NCI-H1105 (cell line): ENCODE measurements at regions not wholly inside any gene's neighbourhood (a gene's known extent, or its start where the extent isn't known, plus 50 kb on each side); places are given as distances from the start of the nearest gene placed in this dataset.

ENCODE experiments used
- DNase-seq: peaks from one replicate; lab custom pipeline; 2025; lab: John Stamatoyannopoulos, UW

- no peak for DNase-seq
Observed at GRCh38 chr6:125658136-125658535, 91.3 kb upstream of the HEY2 start.

- no peak for DNase-seq
Observed at GRCh38 chr6:125658759-125659431, 90.5 kb upstream of the HEY2 start.

DNA sequence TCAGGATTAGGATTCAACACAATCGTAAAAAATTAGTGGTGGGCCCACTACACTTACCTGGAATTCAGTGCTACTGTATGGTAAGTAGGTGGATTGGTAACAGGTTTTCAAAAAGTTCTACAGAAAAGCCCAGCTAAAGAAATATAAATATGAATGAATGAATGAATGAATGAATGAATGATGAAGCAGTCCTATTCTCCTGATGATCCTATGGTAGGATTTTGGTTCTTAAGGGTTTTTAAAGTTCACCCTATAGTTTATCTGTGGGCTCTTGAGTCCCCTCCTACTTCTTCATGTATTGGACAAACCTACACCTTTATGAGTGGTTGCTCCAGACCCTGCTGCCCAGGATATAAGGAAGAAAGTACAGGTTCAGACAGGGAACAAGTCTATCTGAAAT is 89.5 kb upstream of the HEY2 start:
- no peak for DNase-seq

- no peak for DNase-seq
Observed at GRCh38 chr6:125662296-125662695, 87.1 kb upstream of the HEY2 start.

- no peak for DNase-seq
Observed at GRCh38 chr6:125665295-125665814, 84.1 kb upstream of the HEY2 start.

DNA sequence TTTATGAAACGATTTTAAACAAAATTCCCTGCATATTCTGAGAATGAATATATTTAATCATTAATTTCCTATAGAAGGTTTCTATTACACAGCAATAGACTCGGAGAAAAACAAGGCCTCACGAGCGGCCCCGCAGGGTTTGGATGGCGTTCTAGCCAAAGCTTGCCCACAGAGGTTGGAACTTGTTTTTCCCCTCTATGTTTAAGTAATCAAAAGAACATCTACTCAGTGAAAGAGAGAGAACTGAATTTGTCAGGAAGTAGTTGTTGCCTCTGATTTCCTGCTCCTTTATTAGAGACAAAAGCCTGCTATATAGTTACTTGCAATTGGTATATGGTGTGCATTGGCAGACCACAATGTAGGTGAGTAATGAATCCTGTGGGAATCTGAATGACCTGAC is 82.1 kb upstream of the HEY2 start:
- no peak for DNase-seq

DNA sequence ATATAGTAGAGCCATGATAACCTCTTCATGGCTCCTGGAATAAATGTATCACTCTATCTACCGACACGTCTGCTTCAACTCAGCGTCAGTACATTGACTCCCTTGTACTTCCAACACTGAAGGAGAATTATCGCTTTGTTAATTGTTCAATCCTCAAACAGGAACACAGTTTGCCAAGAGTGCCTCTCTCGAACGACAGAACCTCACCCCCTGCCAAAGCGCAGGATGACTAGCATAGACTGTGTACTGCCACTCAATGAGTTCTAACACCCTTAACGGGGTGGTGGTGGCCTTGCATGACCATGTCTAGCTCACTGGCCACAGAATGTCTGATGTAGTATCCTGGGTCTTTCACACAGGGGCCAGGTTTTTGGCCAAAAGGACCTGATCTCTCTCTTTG is 81.4 kb upstream of the HEY2 start:
- no peak for DNase-seq

DNA sequence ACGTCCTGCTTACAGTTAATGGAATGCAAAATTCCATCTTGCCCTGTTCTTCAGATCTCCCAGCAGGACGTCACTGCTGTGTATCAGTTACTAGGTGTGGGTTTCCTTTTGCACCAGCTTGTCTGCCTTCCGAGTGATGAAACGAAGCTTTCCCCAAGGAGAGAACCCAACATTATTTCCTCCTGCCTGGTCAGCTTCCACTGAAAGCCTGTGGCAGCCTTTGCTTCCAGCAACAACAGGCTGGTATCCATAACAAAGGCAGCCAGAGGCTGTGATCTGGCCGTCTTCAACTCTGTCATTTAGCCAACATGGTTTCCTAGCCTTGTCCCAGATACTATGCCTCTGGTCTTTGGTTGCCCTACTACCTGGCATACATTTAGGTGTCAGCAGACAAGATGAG is 78.9 kb upstream of the HEY2 start:
- no peak for DNase-seq

- DNase-seq, result no peak
Observed at GRCh38 chr6:125671323-125671722, 78.1 kb upstream of the HEY2 start.

DNA sequence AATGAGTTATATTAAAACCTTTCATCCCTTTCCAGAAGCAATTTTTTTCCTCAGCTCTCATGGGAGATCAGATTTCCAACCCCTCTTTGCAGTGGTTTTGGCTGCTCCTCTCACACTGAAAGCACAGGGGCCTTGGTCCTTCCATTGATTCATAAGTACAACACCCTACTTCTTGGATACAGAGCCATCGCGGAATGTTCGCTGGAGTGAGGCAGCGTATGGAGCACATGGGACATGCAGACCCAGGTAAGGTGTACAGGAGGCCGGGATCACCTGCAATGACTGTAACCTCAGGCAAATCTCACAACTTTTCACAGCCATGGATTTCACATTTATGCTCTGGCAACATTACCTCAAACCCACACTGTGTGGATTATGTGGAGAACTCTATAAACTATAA is 75.2 kb upstream of the HEY2 start:
- no peak for DNase-seq

DNA sequence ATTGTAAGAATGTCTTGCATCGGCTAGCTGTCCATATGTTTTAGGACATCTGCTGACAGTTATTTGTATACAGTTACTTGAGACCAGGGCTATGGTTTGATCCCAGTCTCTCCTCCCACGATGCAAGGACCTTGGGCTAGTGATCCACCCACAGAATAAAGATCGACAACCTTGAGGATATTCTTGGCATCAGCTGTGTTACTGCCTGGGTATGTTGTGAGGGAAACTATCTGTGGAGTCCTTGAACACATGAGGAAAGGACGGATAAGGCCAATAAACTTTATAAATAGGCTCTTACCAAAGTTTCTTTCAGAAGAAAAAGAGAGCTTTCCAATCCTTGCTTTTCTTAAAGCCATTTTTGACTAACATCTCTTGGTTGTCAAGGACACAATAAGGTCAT is 70.8 kb upstream of the HEY2 start:
- no peak for DNase-seq

- no peak for DNase-seq
Observed at GRCh38 chr6:125679128-125679527, 70.3 kb upstream of the HEY2 start.

- DNase-seq, result no peak
Observed at GRCh38 chr6:125679651-125680050, 69.8 kb upstream of the HEY2 start.

GRCh38 chr6:125682939-125683338 is 66.5 kb upstream of the HEY2 start:
- DNase-seq, result no peak

- no peak for DNase-seq
Observed at GRCh38 chr6:125688138-125688537, 61.3 kb upstream of the HEY2 start.

DNA sequence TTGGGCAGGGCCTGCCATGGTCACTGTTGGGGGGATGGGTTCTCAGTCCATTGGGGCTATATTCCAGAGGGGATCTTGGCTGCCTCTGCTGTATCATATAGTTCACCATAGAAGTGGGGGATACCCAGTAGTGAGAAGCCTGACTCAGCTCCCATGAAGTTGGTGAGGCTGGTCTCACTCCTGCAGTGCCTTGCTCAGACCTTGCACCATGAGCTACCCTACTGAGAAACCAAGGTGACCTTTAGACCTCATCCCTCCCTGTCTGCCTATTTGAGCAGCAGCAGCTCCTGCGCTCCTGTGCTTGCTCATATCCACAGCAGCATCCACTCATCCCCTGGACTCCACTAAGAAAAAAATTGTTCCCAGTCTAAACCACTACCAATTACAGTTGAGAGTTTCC is 56.0 kb upstream of the HEY2 start:
- DNase-seq, result no peak

- no peak for DNase-seq
Observed at GRCh38 chr6:125699591-125699990, 49.8 kb upstream of the HEY2 start.
